NCI-H1930 (cell line): ENCODE measurements at regions not wholly inside any gene's neighbourhood (a gene's known extent, or its start where the extent isn't known, plus 50 kb on each side); places are given as distances from the start of the nearest gene placed in this dataset.

Experiments
- DNase-seq, 2 experiments: peaks; one replicate each; lab custom pipeline; 2025; lab: John Stamatoyannopoulos, UW

DNA sequence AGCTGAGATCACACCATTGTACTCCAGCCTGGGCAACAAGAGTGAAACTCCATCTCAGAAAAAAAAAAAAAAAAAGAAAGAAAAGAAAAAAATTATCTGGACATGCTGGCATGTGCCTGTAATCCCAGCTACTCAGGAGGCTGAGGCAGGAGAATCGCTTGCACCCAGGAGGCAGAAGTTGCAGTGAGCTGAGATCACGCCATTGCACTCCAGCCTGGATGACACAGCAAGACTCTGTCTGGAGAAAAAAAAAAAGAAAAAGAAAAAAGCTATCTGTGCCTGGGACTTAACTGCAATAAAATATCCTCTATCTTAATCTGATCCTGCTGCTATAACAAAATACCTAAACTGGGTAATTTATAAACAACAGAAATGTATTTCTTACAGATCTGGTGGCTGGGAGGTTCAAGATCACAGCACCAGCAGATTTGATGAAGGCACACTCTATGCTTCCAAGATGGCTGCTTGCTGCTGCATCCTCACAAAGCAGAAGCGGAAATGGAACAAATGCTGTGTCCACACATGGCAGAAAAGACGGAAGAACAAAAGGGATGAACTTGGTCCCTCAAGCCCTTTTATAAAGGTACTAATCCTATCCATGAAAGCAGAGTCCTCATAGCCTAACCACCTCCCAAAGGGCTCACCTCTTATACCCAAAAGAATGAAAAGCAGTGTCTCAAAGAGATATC is 273.3 kb upstream of the JARID2 start:
- DNase-seq = no peak

DNA sequence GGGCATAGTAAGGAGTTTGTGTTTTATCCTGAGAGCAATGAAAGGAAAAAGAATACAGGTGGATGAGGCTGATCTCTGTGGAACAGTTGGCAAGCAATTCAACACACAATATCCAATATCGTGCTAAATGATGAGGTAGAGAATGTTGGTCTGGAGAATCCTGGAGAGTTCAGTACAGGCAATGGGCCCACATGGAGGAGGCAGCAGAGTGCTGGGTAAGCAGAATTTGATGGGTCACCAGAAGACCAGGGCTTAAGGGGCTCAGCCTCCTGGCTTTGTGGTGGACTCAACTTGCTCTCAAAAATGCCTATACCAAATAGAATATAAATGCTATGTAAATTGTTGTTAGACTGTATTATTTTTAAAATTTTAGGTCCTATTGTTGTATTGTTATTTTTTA is 271.5 kb upstream of the JARID2 start:
- no peak for DNase-seq

DNA sequence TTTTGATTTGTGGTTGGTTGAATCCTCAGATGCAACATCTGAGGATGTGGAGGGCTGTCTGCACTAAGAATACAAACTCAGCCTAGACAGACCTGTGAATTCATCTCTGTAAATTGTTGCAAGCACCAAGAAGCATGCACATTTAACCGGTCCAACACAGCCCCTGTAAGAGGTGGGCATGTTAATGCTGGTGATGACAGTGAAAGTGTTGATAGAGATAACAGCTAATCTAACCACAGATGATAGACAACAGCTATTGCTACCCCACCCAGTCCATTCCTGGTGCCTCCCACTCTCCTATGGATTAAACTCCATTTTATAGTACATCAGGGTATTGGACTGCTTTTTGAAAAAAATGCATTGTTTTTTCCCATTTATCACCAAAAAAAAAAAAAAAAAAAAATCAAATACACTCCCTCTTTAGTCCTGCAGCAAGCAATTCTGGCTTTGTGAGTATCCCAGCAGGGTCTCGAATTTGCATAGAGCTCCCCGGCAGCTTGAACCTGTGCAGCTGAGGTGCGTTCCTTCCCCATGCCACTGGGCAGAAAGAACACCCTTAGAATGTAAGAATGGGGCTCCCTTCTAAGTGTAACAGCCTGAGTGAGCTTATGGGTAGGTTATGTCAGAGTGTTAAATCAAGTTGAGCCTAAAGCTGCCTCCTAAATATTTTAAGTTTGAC is 270.9 kb upstream of the JARID2 start:
- DNase-seq = no peak

DNA sequence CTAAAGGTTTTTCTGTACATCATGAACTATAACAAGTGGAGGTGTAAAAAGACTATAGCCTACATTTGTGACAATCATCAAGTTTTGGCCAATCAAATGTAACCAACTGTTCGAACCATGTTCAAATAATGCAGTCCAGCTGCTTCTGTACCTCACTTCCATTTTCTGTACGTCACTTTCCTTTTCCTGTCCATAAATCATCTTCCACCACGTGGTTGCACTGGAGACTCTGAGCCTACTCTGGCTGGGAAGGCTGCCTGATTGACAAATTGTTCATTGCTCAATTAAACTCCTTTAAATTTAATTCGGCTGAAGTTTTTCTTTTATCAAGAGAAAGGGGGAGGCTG is 270.4 kb upstream of the JARID2 start:
- no peak for DNase-seq

DNA sequence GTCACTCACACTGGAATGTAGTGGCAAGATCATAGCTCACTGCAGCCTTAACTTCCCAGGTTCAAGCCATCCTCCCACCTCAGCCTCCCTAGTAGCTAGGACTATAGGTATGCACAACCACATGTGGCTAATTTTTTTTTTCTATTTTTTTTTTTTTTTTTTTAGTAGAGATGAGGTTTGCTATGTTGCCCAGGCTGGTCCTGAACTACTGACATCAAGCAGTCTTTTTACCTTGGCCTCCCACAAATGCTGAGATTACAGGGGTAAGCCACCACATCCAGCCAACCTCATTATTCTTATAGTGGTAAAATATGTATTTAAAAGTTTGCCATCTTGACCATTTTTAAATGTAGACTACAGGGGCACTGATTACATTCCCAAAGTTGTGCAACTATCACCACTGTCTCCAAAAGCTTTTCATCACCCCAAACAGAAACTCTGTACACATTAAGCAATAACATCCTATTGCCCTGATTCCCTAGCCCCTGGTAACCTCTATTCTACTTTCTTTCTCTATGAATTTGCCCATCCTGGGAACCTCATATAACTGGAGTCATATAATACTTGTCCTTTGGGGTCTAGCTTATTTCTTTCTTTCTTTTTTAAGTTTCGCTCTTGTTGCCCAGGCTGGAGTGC is 268.0 kb upstream of the JARID2 start:
- DNase-seq = no peak

DNA sequence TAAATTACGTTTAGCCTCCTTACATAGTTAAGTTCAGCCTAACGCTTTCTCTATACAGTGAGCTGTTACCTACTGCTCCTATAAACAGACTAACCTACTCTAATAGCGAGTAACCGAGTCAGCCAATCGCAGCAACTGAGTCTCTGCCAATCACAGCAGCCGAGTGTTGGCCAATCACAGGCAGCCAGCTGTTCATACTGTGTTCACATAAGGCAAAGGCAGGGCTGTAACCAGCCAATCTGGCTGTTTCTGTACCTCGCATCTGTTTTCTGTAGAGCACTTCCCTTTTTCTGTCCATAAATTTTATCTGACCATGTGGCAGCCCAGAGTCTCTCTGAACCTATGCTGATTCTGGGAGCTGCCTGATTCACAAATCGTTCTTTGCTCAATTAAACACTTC is 263.9 kb upstream of the JARID2 start:
- no peak for DNase-seq

DNA sequence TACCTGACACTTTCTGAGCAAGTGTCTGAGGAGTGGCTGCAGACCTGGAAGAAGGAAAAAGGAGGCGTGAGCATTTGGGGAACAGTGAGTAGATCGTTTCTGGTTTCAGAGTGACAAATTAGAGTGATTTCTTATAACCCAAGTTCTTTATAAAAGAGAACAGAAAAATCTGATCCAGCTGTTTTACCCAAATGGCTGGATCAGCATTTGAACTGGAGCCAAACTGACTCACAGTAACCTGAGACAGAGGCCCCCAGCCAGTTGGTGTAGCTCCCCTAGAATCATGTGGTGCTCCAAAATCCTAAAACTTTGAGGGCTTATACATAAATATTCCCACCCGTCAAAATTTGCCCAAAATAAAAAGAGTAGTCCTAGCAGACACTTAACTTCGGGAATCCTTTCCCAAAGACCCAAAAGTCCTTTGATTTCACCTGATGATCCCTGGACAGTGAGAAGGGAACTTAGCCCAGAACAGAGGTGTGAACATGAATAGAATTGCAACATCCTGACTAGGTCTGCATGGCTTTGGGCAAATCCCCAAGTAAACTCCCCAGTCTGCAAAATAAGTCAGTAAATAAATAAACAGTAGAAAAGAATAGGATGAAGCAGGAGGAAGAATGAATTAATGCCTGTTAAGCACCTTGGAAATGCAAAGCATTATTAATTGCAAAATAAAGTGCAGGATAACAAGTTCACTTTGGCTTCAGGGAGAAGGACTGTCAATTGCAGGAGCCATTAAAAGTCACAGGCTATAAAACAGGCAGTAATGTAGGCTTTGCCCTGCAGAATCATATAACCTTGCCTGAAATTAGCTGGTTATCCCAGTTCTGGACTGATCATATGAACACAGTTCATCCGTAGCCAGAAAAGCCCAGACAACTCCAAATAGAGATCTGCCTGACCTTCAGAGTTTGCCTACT is 262.0 kb upstream of the JARID2 start:
- no peak for DNase-seq

DNA sequence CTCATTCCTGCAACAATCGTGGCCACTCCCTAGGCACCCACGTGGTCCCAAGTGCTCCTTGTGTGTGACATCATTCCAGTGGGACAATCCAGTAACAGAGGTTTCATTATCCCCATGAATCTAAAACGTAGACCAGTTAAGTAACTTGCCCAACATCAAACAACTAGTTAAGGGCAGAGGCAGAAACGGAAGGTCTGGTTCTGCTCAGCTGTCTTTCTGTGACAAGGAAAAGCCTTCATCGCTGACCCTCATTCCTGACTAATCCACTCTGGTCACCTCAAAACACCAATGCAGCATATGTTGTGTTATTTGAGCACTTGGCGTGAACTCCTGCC is 261.4 kb upstream of the JARID2 start:
- no peak for DNase-seq

DNA sequence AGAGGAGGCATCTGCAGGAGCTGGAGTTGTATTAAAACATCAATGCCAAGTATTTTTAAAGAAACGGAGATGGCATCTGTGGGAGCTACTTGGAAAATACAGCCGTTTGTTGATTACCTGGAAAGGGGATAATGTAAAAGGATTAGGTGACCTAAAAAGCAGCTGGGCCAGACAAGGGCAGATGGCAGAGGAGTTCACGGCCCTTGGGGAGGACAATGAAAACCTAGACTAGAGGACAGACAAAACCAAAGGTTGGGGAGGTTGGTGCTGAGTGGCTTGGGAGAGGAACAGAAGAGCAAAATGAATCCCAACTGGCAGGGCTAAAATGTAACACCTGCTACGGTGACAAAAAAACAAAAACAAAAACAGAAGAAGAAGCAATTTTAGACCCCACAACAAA is 260.5 kb upstream of the JARID2 start:
- no peak for DNase-seq

DNA sequence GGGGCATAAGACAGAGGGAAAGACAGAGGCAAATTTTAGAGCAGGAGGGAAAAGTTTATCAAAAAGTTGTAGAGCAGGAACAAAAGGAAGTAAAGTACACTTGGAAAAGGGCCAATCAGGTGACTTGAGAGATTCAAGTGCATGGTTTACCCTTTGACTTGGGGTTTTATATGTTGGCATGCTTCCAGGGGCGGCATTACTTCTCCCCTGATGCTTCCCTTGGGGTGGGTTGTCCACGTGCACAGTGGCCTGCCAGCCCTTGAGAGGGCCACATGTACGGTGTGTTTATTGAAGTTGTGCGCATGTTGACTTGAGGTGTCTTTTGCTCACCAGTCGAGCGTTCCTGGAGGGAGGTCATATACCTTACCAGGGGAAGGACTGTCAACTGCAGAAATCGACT is 259.5 kb upstream of the JARID2 start:
- DNase-seq = no peak

DNA sequence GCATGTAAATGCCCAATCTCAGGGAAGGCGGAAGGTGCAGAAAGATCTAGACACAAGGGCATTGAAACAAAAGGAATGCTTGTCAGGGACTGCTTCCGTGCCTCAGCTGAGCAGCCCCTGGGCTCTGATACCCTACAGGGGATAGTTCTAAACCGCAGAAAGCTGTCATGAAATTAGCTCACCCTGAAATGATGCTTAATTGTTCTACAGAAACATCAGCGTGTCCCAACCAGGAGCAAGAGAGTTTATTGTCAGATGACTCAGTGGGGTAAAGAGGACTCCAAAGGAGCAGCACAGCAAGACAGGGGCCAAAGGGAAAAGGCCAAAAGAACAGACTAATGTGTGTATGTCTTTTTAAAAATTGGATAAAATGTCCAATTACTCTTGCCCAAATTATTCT is 258.4 kb upstream of the JARID2 start:
- DNase-seq = no peak

DNA sequence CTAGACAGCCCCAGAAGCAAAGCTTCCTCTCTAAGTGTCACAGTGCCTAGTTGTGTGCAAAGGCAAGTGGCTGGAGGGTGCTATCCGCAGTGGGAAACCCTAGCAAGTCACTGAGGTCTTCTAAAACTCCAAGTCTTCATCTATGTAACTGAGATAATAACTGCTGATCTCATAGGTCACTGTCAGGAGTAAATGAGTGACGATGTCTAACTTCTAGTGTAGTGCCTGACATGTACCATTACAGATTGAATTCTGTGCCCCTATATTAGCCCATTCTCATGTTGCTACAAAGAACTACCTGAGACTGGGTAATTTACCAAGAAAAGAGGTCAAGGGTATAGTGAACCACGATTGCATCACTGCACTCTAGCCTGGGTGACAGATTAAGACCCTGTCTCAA is 253.5 kb upstream of the JARID2 start:
- no peak for DNase-seq

DNA sequence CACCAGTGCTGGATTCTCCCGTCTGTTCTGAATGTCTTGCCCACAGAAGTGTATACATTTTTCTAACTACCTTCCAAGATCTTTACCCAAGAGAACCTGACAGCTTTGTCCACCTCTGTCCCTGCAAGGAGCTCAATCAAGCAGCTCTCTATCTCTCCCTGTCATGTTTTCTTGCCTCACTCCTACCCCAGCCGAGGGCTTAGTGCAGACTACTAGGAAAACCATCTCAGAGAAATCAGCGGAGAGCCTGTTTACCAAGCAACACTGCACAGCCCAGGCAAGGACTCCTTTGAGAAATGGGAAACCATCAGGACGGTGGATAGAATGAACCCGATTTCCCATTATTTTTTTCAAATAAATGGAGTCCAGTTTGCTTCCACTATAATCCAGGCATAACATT is 250.7 kb upstream of the JARID2 start:
- DNase-seq = no peak

DNA sequence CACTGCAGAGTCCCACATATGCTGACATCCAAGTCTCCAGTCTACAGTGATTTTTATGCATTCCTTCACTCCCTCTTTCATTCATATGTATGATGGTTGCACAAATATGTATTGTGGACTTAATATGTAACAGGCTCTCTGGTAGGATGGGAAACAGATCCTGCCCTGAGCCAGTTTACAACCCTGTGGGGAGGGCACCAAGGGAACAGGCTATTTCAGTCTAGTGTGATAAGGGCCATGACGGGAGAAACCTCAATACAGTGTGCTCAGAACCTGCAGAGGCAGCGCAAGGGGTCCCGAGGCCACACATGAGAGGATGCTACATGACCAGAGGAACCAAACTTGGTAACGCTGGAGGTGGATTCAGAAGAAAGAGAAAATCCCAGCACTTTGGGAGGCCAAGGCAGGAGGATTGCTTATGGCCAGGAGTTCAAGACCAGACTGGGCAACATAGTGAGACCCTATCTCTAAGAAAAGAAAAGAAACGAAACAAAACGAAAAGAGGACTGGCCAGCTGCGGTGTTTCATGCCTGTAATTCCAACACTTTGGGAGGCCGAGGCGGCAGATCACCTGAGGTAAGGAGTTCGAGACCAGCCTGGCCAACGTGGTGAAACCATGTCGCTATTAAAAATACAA is 249.8 kb upstream of the JARID2 start:
- DNase-seq = no peak

DNA sequence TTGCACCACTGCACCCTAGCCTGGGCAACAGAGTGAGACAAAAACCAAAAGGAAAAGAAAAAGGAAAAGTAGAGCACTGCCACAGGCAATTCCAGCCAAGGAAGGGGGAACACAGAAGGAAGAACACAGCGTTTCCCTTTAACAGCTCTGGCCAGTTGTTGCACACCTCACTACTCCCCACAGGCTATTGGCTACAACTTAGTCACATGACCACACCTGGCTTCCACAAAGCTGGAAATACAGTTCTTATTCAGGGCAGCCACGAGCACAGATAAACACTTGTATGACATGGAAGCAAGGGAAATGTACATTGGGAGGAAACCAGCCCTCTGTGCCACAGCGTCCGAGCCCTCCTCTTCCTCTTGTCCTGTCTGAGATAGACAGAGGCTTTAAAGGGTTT is 249.0 kb upstream of the JARID2 start:
- no peak for DNase-seq

DNA sequence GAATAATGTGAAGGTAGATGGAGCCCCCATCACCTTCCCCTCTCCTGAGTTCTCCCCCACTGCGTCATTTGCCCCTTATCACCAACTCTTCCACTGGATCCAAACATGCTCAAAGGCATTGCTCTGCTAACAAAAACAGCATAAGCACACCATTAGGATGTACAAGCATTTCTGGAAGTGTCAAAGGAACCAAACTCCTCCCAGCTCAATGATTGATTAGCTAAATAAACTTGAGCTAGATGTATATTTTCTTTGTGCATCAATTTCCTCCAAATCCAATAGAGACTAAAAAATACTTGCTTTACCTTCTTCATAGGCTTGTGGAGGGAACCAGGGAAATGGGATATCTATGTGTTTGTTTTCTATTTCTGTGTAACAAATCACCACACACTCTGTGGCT is 248.4 kb upstream of the JARID2 start:
- no peak for DNase-seq

DNA sequence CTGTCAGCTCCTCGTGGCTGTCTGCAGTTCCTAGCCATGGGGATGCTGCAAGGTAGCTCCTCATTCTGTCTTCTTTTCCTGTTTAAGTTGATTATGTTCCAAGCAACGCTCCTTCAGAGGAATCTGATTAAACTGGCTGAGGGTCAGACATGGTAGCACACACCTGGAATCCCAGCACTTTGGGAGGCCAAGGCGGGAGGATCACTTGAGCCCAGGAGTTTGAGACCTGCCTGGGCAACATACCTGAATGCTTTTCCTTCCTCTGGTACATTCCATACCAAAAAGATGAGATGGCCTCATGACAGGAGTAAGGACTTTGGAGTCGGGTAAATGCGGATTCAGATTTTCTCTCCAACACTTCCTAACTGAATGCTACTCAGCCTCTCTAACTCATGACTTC is 246.8 kb upstream of the JARID2 start:
- no peak for DNase-seq

DNA sequence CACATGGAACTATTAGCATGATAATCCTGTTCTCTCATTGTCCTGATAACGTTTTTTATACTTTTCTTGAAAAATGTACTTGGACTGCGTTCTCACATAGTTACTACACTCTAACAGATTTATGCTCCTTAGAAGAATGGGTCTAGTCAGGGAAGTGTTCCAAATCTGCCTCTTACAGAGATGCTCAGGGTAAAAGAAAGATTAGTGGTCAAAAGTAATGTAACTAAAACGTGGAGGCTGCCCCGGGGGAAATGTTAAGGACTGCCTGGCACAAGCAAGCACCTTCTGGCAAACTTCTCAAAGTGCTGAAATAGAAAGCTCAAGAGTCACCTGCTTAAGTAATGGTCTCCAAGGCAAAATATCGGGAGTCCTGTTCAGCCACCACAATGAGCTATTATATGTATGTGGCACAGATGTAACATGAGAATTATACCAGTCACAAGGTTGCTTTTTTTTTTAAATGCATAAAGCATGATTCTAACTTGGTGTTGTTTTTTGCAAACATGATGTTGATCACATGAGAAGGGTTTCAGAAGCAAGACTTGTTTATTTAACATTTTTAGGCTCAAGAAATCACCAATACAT is 244.5 kb upstream of the JARID2 start:
- DNase-seq = no peak

DNA sequence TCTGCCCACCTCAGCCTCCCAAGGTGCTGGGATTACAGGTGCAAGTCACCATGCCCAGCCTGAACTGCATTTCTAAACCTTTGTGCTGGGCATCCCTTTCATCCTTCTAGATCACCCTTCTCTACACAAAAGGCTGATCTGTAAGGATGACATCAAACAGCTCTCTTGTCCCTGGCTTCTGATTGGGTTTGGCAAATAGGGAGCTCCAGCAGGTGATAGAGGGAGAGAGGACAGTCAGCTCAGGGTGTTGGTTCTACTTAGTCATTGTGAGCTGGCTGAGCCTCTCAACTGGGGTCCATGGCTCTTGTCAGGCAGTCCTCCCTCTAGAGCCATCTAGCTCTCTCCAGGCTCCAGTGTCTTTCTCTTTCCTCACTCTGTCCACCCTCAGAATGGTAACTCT is 237.6 kb upstream of the JARID2 start:
- DNase-seq = no peak

DNA sequence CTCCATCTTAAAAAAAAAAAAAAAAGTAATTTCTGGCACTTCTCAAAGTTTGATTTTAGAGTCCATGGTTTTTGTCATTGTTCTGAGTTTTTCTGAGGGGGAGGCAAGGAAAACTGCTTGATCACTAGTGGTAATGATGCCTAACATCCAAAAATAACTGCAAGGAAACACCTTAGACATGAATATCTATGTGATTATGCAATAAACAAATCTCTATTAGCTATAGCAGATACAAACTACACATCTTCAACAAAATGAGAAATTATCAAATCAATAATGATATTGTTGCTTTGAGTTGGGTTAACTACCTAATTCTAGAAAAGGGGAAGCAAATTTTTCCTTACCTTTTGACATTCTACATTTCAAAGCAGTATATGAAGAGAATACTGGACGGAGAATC is 230.9 kb upstream of the JARID2 start:
- no peak for DNase-seq

DNA sequence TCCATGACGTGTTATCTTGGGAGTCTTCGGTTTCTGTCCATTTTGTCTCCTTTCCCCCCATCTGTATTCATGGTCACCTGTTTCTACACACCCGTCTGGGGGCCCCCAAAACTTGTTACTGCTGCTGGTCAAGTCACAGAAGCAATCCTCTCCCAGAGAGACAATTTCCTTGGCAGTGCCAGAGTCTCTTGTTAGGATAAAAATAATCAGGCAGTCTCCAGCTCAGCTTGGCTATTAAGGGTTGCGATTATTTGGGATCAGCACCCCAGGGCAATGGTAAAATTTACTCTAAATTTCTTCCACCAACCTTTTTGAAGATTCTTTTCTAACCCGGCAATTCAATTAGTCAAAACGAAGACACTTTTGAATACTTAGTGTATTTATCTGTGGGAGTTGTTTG is 229.1 kb upstream of the JARID2 start:
- DNase-seq = no peak

DNA sequence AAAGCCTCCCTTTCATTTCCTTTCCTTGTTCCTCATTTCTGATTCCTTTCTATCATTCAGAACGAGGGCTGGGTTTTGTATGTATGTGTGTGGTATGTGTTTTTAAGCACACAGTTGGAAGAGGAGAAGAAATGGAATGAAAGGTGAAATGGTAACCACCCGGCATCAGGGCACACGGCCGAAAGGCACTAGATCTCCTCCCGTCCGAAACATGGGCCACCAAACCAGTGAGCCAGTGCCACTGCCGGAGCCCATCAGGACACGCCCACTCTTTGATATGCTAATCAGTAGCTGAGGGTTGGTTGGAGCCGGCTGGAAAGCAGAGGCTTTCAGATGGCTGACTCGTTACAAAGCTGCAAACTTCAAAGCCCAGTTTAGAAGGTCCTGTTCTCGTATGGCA is 228.6 kb upstream of the JARID2 start:
- DNase-seq = no peak
